NCI-H524 (cell line): ENCODE measurements at regions not wholly inside any gene's neighbourhood (a gene's known extent, or its start where the extent isn't known, plus 50 kb on each side); places are given as distances from the start of the nearest gene placed in this dataset.
"Not testable (repeated sequence)": the region's sequence is repeated elsewhere in the genome, so short reads cannot be mapped to it uniquely, and the experiment has no call there.

Source experiments
- DNase-seq, 2 experiments: peaks; one replicate each; lab custom pipeline; 2025; lab: John Stamatoyannopoulos, UW

- no peak for DNase-seq
Measured at GRCh38 chr11:133649040-133649439, 116.7 kb upstream of the OPCML start.

DNA sequence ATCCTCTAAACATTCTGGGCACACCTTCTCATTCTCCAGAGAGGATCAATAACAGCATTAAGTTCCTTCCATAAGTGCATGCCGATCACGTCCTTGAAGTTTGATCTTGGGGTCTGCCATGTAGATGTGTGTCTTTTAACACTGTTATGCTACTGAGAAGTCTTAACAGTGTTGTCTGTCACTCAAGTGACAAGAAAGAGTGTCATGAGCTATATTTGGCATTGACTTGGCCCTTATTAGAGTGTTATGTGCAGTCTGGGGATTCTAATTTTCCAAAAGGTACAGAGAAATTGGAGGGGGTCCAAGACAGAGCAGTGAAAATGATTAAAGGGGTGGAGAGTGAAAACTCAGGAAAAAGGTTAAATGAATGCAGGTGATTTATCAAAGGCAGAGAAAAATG is 107.1 kb upstream of the OPCML start:
- no peak for DNase-seq

- DNase-seq, result no peak
Measured at GRCh38 chr11:133638921-133639320, 106.6 kb upstream of the OPCML start.

GRCh38 chr11:133636711-133637355 is 104.5 kb upstream of the OPCML start:
- DNase-seq, result peak; percentile 52 to 65

DNA sequence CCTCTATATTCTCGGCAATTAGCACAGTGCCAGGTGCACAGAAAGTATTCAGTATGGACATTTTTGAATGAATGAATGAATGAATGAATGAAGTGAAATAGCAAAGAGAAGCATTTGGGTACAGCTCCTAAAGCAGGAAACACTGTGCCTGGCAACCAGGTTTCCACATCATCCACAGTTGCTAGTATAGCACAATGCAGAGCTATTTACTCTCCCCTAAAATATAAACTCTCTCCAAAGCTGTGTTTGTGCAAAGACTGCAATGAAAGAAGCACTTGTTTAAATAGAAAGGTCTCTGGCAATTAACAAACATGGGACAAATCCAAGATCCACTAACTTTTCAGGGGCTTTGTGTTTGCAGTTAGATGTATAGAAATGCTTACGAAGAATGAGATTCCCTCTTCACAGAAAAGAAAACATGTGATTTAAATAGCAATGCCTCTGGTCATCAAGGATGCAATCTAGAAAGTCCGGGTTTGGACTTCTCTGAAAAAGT is 103.0 kb upstream of the OPCML start:
- DNase-seq, result no peak

DNA sequence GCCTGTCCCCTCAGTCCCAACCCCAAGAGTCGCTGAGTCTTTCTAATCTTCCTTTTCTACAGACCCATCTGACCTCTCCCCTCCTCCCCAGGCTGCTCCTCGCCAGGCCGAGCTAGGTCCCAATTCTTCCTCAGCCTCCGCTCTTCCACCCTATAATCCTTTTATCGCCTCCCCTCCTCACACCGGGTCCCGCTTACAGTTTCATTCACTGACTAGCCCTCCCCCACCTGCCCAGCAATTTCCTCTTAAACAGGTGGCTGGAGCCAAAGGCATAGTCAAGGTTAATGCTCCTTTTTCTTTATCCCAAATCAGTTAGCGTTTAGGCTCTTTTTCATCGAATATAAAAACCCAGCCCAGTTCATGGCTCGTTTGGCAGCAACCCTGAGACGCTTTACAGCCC is 96.1 kb upstream of the OPCML start:
- DNase-seq, result not testable (repeated sequence)

DNA sequence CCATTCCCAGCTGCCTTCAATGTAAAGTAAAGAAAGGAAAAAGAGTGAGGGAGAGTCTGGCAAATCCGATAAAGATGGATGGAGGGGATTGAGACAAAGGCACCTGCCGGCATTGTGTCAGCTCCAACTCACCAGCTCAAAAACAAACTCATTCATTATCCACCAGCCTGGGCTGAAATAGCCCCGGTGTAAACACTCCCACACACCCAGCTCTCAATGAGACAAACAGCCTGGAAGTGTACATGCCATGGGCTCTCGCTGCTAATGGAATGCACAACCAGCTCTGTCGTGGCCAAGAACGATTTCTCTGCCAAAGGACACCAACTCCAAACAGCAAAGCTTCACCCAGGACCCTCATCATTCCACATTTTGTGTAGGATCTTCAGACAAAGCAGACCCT is 89.3 kb upstream of the OPCML start:
- DNase-seq, result no peak

DNA sequence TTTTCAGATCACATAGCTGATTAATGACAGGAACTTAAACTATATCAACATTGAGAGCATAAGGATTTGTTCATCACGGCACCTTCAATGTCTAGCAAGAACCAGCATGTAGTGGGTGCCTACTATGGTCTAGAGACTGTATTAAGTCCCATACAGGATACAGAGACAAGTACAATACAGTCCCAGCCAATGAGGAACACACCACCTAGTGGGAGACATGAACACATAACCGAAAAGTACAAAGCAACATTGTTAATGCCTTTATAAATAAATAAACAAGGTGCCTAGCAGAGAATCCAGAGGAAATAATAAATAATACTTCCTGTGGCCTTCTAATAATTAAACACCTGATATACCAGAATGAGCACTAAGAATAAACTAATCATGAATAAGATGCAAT is 87.7 kb upstream of the OPCML start:
- peak in 1 of 2 experiments; percentile 52 for DNase-seq

DNA sequence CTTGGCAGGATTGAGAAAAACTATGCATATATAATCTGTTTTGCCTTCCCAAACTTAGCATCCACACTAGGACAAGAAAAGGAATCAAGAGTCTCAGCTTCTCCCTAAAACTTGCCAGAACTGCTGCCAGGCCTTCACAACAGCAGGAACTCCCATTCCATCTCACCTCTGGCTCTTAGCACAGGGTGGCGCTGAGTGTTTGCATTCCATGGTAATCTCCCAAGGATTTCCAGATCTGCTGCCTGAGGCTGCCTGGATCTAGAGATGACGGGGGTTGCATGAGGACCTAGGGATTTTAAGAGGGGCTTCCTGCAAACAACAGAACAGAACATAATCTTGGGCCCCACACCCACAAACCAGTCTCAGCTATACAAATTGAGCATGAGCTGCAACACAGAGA is 87.1 kb upstream of the OPCML start:
- peak in 1 of 2 experiments; percentile 10 for DNase-seq

DNA sequence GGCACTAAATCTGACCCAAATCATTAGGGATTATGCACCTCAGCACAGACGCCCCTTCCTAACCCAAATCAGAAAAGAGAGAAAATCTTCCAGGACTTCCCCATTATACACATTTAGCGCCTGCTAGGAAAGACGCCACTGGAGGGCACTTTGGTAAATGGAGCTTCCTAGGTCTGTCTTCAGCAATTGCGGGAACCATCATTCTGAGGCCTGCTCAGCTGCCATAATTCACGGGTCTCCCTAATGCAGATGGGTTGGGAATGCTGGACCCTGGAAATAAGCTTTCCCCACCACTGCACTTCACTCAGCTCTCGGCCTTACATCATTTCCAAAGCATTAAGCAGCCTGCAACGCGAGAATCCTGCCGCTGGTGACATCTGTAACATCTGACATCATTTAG is 86.2 kb upstream of the OPCML start:
- no peak for DNase-seq

DNA sequence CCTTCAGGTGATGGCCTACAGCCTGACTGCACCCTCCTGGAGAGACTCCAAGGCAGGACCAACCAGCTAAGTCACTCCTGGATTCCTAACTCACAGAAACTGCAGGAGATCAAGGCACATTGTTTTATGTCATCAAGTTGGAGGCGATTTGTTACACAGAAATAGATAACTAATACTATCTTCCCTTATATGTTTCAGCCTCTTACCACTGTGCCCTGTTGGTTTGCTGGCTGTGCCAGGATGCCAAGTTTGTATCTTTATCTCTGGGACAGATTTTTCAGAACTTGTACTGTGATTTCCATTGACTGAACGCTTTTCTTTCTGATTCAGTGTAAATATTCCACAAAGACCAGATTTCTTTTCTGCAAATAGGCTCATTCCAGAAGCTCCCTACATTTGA is 76.2 kb upstream of the OPCML start:
- DNase-seq, result no peak

DNA sequence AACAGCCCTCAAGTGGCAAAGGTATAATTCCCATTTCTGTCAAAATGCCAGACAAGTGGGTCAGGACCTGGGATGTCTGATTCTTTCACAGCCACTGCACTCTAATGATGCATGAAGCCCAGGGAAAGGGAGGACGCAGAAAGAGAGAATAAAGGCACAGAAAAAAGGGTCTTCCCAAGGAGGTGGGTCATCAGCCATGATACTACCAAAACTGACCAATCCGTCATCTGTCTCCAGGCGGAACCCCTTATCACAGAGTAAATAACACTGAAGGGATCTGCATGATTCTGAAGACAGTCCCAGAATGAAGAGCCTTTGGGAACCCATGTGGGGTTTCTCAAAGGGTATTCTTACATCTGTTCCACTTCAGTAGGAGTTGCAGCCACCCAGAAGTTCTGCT is 73.8 kb upstream of the OPCML start:
- peak in 1 of 2 experiments; percentile 57 for DNase-seq

GRCh38 chr11:133605482-133605881 is 73.2 kb upstream of the OPCML start:
- DNase-seq, result no peak

GRCh38 chr11:133601641-133602040 is 69.3 kb upstream of the OPCML start:
- no peak for DNase-seq

GRCh38 chr11:133600786-133601185 is 68.5 kb upstream of the OPCML start:
- DNase-seq, result no peak

- no peak for DNase-seq
Measured at GRCh38 chr11:133600306-133600705, 68.0 kb upstream of the OPCML start.

DNA sequence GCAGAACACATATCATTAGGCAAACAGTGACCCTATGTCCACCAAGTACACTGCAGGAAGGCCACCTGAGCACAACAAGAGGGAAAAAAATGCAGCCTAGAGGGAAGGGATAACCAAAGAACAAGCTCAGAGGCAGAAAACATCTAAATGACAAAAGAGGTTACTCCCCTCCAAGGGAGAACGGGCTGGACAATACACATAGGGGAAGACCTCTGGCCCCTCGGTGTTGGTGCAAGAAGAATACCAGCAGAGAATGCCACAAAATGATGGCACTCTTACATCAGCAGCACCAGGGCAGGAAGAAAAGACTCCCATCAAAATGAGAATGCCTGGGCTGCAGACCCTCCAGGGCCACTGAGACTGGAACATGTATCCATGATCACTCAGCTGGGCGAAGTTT is 66.6 kb upstream of the OPCML start:
- no peak for DNase-seq

GRCh38 chr11:133597236-133597635 is 64.9 kb upstream of the OPCML start:
- no peak for DNase-seq

- no peak for DNase-seq
Measured at GRCh38 chr11:133595998-133596590, 63.8 kb upstream of the OPCML start.

GRCh38 chr11:133593036-133593435 is 60.7 kb upstream of the OPCML start:
- no peak for DNase-seq

DNA sequence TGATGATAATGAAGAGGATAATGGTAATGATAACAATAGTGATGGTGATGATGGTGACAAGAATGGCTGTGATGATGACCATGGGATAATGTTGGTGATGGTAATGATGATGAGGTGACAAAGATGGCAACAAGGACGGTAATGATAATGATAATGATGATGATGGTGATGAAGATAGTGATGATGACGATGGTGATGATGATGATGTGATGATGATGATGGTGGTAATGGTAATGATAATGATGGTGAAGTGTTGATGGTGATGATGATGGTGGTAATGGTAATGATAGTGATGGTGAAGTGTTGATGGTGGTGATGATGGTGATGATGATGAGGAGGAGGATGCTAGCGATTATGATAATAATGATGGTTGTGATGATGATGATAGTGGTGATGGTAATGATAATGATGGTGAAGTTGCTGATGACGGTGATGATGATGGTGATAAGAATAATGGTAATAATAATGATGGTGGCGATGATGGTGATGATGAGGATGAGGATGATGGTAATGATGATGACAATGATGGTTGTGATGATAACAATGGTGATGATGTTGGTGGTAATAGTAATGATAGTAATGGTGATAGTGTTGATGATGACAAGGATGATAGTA is 54.7 kb upstream of the OPCML start:
- no peak for DNase-seq

GRCh38 chr11:133582750-133583149 is 50.4 kb upstream of the OPCML start:
- peak; percentile 45 to 64 for DNase-seq

GRCh38 chr11:133582326-133582725 is 50.0 kb upstream of the OPCML start:
- DNase-seq, result no peak
